ENCODE measurements at regions not wholly inside any gene's neighbourhood (a gene's known extent, or its start where the extent isn't known, plus 50 kb on each side); places are given as distances from the start of the nearest gene placed in this dataset.

DNA sequence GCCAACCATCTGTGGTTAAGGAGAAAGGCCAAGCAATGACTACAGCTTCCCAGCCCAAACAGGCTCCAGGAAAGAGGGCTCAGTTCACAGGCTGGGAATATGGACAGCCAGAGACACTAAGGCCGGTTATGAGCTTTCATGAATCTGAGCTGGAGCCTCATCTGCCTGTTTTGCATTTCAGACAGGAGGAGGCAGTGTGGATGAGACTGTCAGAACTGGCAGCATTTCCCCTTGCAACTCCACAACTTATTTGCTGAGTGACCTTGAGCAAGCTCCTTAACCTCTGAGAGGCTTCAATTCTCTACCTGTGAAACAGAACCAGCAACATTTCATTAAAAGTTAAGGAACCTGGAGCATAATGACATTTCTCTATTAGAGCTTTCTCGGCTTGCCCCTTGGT, 264.0 kb downstream of the ETS1 start:
- Histone ChIP-seq H3K27ac (no peak overlapping the region), H3K4me1 (no peaks in the 10 kb centered on the region), H3K27me3 (no peaks in the 10 kb centered on the region), H3K4me3 (no peak overlapping the region), H3K9me3 (no peaks in the 10 kb centered on the region), H3K36me3 (no peaks in the 10 kb centered on the region)
- 64% methylated on average over 2 of the region's 2 CpGs for WGBS
- TF ChIP-seq POLR2AphosphoS5 (IDR thresholded peaks at IDR 0.05) (no peak), EP300 (IDR thresholded peaks at IDR 0.05) (no peak), POLR2A (IDR thresholded peaks at IDR 0.05) (no peak)
- TF ChIP-seq, protein P1, sequence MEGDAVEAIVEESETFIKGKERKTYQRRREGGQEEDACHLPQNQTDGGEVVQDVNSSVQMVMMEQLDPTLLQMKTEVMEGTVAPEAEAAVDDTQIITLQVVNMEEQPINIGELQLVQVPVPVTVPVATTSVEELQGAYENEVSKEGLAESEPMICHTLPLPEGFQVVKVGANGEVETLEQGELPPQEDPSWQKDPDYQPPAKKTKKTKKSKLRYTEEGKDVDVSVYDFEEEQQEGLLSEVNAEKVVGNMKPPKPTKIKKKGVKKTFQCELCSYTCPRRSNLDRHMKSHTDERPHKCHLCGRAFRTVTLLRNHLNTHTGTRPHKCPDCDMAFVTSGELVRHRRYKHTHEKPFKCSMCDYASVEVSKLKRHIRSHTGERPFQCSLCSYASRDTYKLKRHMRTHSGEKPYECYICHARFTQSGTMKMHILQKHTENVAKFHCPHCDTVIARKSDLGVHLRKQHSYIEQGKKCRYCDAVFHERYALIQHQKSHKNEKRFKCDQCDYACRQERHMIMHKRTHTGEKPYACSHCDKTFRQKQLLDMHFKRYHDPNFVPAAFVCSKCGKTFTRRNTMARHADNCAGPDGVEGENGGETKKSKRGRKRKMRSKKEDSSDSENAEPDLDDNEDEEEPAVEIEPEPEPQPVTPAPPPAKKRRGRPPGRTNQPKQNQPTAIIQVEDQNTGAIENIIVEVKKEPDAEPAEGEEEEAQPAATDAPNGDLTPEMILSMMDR (IDR thresholded peaks at IDR 0.05): no peak
- DNase-seq (ENCODE audit: low spot score in 2 of 2): no peak

DNA sequence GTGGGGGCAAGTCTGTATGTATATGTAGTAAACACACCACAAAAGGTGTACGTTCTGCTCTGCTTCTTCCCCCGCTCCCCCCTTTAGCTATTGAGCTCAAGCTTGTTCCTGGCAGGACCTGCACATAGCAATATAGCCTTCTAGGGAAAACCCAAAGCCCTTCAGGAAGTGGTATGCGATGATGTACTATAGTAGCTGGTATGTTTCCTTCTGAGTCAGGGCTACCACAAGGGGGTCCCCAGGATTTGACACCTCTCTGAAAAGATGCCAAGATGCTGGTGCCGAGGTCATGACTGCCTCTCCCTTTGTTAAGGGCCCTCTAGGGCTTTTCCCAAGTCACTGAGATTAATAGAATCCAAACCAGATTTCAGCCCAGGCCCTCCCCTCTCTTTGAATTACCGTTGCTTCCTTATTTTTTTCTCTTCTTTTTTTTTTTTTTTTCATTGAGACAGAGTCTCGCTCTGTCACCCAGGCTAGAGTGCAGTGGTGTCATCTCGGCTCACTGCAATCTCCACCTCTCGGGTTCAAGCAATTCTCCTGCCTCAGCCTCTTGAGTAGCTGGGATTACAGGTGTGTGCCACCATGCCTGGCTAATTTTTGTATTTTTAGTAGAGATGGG, 268.4 kb downstream of the ETS1 start:
- no peaks in the 10 kb centered on the region for H3K4me1 ChIP-seq
- TF ChIP-seq EP300 (IDR thresholded peaks at IDR 0.05) (no peak), POLR2AphosphoS5 (IDR thresholded peaks at IDR 0.05) (no peak), POLR2A (IDR thresholded peaks at IDR 0.05) (no peak)
- TF ChIP-seq, protein P1 (IDR thresholded peaks at IDR 0.05): no peak
- 67% methylated on average over 8 of the region's 8 CpGs for WGBS
- no peak overlapping the region for H3K4me3 ChIP-seq
- DNase-seq (ENCODE audit: low spot score in 2 of 2): no peak
- no peaks in the 10 kb centered on the region for H3K36me3 ChIP-seq
- H3K27me3 ChIP-seq: no peaks in the 10 kb centered on the region
- no peaks in the 10 kb centered on the region for H3K9me3 ChIP-seq
- H3K27ac ChIP-seq: no peak overlapping the region

DNA sequence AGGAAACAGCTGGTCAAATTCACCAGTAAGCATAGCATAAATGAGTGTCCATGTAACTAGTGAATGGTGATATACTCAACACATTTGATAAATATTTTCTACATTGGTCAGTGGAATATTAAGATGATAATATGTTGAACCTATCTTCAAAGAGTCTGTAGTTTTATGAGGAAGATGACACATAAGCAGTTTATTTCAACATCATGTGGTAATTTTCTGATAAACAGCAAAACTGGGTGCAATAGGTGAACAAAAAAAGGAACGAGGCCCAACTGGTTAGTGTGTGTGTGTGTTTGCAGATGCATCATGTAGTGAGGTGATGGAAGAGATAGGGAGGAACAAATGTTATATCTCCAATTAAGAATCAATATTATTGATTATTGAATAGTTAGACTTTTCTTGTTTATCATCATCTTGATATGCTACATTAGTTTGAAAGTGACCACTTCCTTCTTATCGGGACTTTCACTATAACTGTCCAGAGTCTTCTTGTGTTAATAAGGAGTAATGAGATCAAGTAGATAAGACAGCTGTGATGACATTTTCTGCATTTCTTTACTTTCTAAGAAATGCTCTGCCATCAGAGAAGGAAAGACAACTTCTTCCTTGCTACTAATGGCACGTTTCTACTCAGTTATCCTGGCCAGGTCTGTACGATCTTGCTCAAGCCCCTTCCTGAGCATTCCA, 270.7 kb downstream of the ETS1 start:
- H3K4me3 ChIP-seq: no peak overlapping the region
- no peak overlapping the region for H3K27ac ChIP-seq
- no peaks in the 10 kb centered on the region for H3K27me3 ChIP-seq
- TF ChIP-seq, protein P1 (IDR thresholded peaks at IDR 0.05): no peak
- TF ChIP-seq EP300 (IDR thresholded peaks at IDR 0.05) (no peak), POLR2A (IDR thresholded peaks at IDR 0.05) (no peak), POLR2AphosphoS5 (IDR thresholded peaks at IDR 0.05) (no peak)
- H3K9me3 ChIP-seq: no peaks in the 10 kb centered on the region
- H3K36me3 ChIP-seq: no peaks in the 10 kb centered on the region
- no peak for DNase-seq (ENCODE audit: low spot score in 2 of 2)
- WGBS: 72% methylated on average over 4 of the region's 4 CpGs
- no peaks in the 10 kb centered on the region for H3K4me1 ChIP-seq

DNA sequence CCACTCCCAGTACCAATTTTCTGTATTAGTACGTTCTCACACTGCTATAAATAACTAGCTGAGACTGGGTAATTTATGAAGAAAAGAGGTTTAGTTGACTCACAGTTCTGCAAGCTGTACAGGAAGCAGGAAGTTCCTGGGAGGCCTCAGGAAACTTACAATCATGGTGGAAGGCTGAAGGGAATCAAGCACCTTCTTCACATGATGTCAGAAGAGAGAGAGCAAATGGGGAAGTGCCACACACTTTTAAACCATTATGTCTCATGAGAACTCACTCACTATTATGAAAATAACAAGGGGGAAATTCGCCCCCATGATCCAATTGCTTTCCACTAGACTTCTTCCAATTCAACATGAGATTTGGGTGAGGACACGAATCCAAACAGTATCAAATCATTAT, 271.4 kb downstream of the ETS1 start:
- Histone ChIP-seq H3K4me1 (no peaks in the 10 kb centered on the region), H3K36me3 (no peaks in the 10 kb centered on the region), H3K27me3 (no peaks in the 10 kb centered on the region), H3K9me3 (no peaks in the 10 kb centered on the region), H3K27ac (no peak overlapping the region), H3K4me3 (no peak overlapping the region)
- DNase-seq (ENCODE audit: low spot score in 2 of 2): no peak
- WGBS: 88% methylated on average over 3 of the region's 3 CpGs
- TF ChIP-seq POLR2AphosphoS5 (IDR thresholded peaks at IDR 0.05) (no peak), POLR2A (IDR thresholded peaks at IDR 0.05) (no peak), EP300 (IDR thresholded peaks at IDR 0.05) (no peak)
- TF ChIP-seq, protein P1 (IDR thresholded peaks at IDR 0.05): no peak

GRCh38 chr11:128313931-128314330, 273.4 kb downstream of the ETS1 start:
- TF ChIP-seq POLR2A (IDR thresholded peaks at IDR 0.05) (no peak), POLR2AphosphoS5 (IDR thresholded peaks at IDR 0.05) (no peak), EP300 (IDR thresholded peaks at IDR 0.05) (no peak)
- TF ChIP-seq, protein P1 (IDR thresholded peaks at IDR 0.05): no peak
- WGBS: 95% methylated on average over 1 of the region's 1 CpG
- Histone ChIP-seq H3K27ac (no peak overlapping the region), H3K4me3 (no peak overlapping the region), H3K9me3 (no peaks in the 10 kb centered on the region), H3K36me3 (no peaks in the 10 kb centered on the region), H3K27me3 (no peaks in the 10 kb centered on the region), H3K4me1 (no peaks in the 10 kb centered on the region)
- DNase-seq (ENCODE audit: low spot score in 2 of 2): no peak

Data from suprapubic skin (tissue), 4 donors.